Fibroblast of mammary gland (primary cell): ENCODE measurements at regions not wholly inside any gene's neighbourhood (a gene's known extent, or its start where the extent isn't known, plus 50 kb on each side); places are given as distances from the start of the nearest gene placed in this dataset.

Experiments
- DNase-seq: peaks from one replicate; pipeline ENCODE4 v3.0.0-alpha.2; 2010; ENCODE audit warnings: low read depth
- H3K4me3 ChIP-seq: 2 replicates; pipeline ENCODE4 v1.5.1; 2011; ENCODE audit warnings: low read depth, mild to moderate bottlenecking, low read length, moderate library complexity; ENCODE audit not compliant: control insufficient read depth
- CTCF ChIP-seq: conservative IDR thresholded peaks from 2 replicates; pipeline ENCODE4 v1.5.1; 2011; ENCODE audit warnings: low read depth, low read length, inconsistent platforms; ENCODE audit not compliant: control insufficient read depth, insufficient read depth

DNA sequence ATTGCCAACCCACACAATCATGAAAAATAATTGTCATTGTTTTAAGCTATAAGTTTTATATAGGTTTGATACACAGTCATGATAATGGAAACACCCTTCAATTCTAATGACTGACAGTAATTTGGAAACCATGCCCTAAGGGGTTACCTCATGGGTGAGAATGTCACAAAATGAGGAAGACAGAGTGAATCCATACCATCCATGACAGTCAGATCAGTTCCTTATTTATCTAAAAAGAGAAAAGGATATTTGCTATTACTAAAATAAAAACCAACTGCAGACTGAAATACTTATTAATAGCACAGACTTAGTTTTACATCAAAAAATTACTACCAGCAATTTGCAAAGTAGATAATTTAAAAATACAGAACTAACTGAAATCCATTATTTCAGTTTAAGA is 437.8 kb downstream of the UTRN start:
- DNase-seq: no peak
- no peak overlapping the region for H3K4me3 ChIP-seq
- TF ChIP-seq CTCF: no peak

DNA sequence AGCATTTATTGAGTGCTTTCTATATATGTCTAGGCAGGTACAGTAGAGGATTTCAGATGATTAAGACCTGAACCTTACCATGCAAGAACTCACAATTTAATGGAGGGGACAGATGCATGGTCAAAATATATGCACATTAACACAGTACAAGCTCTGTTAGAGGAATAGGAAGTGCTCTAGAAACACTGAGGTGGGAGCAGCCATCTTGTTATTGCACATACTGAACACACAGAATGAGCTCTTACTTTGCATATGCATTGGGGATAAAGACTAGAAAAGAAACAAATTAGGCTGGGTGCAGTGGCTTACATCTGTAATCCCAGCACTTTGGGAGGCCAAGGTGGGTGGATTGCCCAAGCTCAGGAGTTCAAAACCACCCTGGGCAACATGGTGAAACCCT is 438.3 kb downstream of the UTRN start:
- H3K4me3 ChIP-seq: no peak overlapping the region
- no peak for TF ChIP-seq CTCF
- no peak for DNase-seq

GRCh38 chr6:144724818-144725217 is 439.7 kb downstream of the UTRN start:
- H3K4me3 ChIP-seq: no peak overlapping the region
- no peak for TF ChIP-seq CTCF
- DNase-seq: no peak

DNA sequence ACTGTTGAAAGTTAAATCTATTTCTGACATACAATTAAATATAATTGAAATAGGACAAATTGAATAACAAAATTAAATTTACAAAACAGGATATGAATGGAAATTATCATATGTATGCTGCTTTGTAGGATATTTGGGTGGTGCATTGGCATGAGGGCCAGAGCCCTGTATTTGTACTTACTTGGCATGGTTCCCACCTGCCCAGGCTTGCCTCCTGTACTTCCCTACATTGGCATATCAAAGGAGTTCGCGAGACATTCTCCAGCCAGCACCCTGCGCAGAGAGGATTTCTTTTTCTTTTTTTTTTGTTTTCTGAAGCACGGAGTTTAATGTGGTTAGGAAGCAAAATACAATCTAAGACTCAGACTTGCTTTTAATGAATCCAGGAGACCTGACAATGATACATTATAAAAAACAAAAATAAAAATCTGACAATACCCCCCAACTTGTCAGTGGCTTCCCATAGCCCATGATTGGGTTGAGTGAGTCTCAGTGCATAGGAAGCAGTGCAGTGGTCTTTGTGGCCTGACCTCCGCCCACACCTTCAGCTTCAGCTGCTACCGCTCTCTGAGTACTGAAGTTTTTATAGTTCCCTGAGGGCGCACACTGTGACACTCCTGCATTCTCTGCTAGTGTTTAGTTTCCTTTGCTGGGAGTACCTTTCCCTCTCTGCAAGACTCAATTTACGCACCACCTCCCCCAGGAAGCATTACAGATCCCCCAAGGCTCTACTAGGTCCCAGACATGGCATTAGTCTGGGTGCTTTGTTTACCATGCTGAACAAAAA is 440.8 kb downstream of the UTRN start:
- DNase-seq: no peak
- H3K4me3 ChIP-seq: no peak overlapping the region
- TF ChIP-seq CTCF: no peak

DNA sequence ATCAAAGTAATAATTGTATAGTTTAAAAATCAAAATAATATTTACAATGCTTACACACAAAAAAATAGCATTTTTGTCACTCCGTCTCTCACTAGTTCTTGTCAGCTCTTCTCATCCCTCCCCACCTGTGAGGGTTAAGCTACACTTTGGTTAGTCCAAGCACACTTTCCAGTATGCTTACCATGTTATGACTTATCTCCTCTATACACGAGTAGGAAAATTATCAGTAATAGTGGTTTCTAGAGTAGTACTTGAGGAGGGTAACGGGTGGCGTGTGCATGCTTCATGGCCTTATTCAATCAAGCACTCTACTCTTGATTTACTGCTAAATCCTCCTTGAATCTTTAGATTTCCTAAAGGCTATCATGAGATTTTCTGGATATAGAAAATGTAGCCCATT is 443.7 kb downstream of the UTRN start:
- no peak overlapping the region for H3K4me3 ChIP-seq
- no peak for DNase-seq
- no peak for TF ChIP-seq CTCF

DNA sequence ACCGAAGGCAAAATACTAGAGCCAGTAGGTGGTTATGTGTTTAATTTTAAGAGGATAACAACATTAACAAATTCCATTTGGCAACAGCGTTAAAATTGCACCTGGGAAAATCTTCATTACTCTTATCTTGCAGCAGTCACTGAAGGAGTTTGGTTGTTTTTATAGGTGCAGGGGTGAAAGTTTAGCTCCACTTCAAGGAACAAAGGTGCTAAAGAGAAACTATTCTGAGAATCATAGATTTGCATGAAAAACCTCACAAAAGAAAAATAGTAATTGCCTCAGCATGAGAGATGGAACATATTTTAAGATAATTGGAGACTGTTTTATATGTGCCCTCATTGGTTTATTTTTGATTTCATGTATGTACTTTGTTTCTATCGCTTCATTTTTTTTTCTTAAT is 444.4 kb downstream of the UTRN start:
- H3K4me3 ChIP-seq: no peak overlapping the region
- no peak for TF ChIP-seq CTCF
- DNase-seq: no peak
